HG03159 (cell line): ENCODE measurements at regions not wholly inside any gene's neighbourhood (a gene's known extent, or its start where the extent isn't known, plus 50 kb on each side); places are given as distances from the start of the nearest gene placed in this dataset.

Experiments used
- ATAC-seq: cut with Tn5 transposase; IDR thresholded peaks from one replicate; pipeline ENCODE4 v1.9.1; 2021; ENCODE audit warnings: mild to moderate bottlenecking, moderate library complexity; ENCODE audit not compliant: unreplicated experiment

- ATAC-seq: no peak
Observed at GRCh38 chr6:90406142-90406794, 109.6 kb upstream of the BACH2 start.

GRCh38 chr6:90403489-90404381 is 107.1 kb upstream of the BACH2 start:
- ATAC-seq: no peak

DNA sequence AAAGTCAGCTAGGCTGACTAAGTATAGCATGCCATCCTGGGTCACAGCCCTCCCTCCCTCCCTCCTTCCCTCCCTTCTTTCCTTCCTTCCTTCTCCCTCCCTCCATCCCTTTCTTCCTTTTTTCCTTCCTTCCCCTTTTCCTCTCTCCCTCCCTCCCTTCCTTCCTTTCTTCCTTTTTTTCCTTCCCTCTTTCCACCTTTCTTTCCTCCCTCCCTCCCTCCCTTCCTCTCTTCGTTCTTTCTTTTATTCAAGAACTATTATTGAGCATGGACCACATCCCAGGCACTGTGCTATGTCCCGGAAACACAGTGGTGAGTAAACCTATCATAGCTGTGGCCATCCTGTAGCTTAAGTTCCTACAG is 106.2 kb upstream of the BACH2 start:
- ATAC-seq: no peak

GRCh38 chr6:90401933-90402830 is 105.5 kb upstream of the BACH2 start:
- ATAC-seq: no peak

DNA sequence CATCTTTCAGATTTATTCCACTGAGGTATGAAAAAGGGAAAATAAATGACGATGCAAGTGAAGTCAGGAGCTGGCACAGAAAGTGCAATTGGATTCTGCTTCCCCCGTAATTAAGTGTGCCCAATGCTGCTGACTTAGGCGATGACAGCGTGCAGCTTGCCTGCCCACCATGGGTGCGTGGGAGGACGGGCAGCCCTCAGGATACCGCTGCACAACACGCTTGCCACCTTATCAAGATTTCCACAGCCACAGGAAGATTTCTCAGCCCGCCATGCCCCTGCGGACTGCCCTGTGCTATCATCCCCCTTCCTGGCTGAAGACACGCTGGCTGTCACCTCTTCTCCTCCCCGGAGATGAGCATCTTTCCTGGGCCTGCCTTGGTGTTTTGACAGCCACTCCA is 103.3 kb upstream of the BACH2 start:
- ATAC-seq: no peak

- ATAC-seq: no peak
Observed at GRCh38 chr6:90397929-90398674, 101.5 kb upstream of the BACH2 start.

DNA sequence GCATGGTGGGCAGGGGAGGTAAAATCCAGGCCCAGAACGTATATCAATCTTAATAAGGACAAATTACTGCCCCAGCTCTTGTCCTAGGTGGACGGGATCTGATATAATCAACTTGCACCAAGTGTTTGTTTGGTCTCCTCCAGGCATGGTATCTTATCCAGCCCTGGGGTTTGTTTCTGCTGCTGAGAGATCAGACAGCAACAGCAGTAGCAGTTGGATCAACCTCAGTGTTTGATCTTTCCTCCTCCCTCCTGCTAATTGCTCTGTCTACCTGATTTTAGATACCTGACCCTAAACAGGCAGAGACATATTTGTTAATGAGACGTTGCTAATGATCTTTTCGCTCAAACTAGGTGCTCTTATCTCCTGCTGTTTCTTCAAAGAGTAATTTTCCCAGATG is 100.4 kb upstream of the BACH2 start:
- ATAC-seq: no peak

DNA sequence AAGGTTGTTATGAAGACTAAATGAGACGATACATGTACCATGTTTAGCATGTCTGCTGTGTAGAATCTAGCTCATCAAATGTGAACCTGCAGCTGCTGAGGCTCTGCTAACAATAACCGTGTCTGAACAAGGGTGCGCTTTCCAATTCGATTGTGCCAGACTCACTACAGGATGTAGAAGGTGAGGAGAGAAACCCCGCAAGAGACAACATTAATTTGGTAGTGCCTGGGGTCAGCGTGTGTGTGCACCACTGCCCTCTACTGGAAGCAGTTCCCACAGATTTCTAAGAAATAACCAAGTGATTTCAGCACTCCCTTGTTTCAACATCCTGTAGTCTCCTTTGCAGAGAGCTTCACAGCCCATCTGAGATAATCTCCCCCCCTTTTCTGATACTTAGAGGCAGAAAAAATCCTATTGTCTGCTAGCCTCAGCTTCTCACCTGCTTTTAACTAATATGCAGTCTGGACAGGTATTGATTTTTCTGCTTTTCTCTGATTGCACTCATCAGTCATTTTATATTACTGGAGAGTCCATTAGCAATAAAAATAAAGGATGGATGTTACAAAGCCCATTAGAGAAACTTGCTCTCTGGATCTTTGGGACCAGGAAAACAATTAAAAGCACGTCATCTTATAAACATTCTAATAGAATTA is 96.7 kb upstream of the BACH2 start:
- peak; percentile 81 for ATAC-seq

- ATAC-seq: no peak
Observed at GRCh38 chr6:90390379-90390778, 93.7 kb upstream of the BACH2 start.

DNA sequence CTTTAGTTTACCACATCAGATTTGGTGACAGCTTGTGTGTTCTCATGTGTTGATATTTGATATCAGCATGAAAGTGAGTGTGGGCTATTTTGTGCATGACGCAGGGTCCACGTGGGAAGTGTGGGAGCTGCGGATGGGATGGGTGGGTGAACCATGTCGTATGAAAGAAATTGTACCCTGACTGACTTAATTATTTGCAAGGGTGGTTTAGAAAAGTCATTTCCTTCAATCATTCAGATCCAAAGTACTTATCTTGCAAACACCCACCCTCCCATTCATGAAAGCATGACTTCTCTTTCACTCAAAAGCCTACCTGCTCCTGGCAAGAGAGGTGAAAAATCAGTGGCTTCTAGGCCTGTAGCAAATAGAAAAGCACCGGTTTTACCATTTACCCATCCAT is 91.8 kb upstream of the BACH2 start:
- ATAC-seq: no peak

DNA sequence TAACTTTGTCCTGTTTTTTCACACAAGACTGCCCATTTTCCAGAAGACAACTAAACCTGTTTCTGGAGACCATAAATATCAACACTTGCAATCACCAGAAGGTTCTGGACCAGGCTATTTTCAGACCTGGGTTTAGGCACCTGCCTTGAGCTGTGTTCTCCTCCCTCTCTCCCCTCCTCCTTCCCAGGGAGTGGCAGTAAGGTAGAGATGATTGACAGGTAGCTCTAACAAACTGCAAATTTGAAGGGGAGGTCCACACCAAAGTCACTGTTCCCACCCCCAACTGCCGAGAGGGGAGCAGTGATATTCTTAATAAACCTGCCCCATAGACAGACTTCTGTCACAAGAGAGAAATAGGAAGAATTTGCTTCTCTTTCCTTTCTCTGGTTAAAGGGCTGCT is 91.2 kb upstream of the BACH2 start:
- ATAC-seq: no peak

DNA sequence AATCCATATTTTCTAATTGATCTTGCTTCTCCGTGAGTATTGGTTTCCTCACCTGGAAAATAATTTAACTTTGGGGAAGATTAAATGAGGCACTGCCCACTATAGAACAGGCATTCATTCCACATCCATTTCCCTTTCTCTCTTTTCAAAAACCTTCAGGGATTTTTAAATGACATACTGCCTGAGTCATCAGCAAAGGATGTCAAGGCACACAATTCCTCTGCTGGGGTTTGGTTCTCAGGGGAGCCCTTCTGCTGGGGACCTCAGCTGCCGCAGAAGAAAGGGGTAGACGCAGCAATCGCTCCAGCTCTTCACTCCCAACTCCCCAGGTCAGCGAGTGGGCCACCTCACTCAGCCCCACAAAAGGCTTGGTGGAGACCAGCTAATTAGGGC is 90.7 kb upstream of the BACH2 start:
- no peak for ATAC-seq

DNA sequence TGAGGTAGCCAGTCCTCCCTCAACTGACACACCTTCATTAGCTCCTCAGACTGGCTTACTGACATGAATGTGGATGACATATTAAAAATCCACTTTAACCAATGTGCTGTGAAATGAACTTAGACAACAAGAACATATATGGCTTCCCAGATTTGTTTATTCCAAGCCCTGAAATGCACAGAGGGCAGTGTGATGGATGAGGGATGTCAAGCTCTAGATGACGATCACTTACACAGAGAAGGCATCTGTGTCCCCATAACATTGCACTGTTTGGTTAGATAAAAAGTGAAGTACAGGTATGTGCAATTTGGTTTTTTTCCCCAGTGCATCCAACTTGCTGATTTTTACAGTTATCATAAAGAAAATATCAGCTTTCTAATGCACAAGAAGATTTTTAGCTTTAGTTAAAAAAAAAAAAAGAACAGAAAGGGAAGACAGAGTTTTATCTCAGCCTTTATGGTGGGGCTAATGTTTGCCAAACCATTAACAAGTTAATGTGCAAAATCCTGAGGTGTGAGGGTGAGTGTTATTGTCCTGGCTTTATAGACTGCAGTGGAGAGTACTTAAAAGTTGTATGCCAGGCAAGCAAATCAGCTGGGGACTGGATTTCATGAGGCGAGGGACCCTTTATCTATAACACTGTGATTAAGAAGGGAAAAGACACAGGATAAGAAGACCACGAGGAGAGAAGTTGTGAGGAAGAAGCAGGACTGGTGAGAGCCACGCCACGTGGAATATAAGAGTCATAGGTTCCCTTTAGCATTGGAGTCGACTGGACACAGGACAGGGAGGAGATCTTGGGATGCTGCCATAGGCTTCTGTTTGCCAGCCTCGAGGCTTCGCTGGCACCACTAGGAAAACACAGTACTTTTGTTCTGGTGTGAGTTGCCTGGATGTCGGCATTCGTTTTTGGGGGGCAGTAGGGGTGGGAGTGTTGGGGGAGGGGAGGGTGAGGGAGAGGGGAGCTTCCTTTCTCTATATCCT is 90.0 kb upstream of the BACH2 start:
- ATAC-seq: no peak

GRCh38 chr6:90385759-90386313 is 89.2 kb upstream of the BACH2 start:
- no peak for ATAC-seq

DNA sequence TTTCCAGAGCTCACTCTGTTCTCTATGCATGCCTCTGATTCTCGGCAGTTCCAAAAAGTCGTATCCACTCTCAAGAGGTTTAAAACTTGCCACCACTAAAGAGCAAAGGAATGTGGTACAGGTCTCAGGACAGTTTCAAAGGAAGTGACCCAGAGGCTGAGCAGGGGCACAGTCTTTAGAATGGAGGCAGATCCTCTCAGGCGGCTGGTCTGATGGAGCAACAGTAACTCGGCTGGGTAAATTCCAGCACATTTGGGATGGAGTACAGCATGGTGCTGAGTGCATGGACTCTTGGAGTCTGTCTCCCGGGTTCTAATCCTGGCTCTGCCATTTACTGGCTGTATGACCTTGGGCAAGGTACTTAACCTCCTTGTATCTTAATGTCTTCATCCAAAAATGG is 88.1 kb upstream of the BACH2 start:
- no peak for ATAC-seq

DNA sequence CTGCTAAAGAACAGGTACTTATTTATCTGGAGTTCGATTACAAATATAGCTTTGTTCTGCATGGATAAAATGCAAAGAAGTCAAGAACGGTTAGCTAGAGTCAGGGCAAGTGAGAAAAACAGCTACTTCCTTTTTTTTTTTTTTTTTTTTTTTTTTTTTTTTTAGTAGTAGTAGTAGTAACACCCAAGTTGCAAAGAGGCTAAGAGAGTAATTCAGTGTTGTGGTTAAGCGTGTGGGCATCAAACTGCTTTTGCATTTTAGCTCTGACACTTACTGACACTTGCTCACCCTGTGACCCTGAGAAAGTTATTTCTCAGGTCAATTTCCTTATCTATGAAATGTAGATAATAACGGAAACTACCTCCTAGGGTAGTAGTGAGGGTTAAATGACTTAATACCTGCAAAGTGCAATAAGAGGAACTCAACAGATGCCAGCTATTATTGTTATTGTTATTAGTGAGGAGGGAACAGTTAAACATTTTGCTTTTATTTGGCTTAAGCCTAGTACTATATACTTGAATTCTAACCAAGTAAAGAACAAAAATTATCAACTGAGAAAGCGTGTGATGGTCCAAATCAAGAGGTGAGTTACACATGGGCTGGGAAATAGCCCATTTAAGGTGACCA is 86.7 kb upstream of the BACH2 start:
- ATAC-seq: peak; percentile 72

- no peak for ATAC-seq
Observed at GRCh38 chr6:90382760-90383159, 86.1 kb upstream of the BACH2 start.

DNA sequence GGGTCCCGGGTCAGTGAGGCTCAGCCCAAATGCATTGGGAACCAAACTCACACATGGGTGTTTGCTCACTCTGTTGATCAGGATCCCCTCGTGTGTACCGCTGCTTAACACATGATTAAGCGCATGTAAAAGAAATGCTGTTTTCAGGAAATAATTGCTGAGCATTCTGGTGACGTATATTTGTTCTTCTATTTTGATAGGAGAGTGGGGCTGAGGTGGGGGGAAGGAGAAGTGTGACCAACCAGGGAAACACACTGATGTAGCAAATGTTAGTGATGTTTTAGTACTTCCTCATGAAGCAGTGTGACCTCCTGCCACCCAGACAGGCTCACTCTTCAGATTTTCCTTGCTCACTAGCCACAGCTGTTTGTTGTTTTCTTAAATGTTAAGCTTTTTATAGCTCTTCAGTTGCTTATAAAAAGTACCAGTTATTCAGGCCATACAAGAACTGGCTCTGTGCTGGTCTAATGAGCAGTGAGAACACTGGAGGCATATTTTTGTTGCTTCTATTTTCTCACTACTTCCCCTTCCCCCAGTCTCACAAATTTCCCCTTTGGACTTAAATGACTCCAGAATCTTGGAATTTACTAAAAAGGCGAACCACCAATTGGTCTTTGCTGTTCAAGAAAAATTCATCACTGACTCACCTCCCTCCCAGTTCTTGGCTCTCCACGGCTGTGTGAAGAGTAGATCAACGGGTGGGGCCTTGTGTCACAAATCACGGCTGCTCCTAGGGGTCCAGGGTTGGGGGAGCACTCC is 79.2 kb upstream of the BACH2 start:
- no peak for ATAC-seq
